H4 (cell line): ENCODE measurements at regions not wholly inside any gene's neighbourhood (a gene's known extent, or its start where the extent isn't known, plus 50 kb on each side); places are given as distances from the start of the nearest gene placed in this dataset.
A peak's percentile ranks its signal among the peaks of the same experiment; 100 is the strongest.
"Not testable (repeated sequence)": the region's sequence is repeated elsewhere in the genome, so short reads cannot be mapped to it uniquely, and the experiment has no call there.

Experiments
- DNase-seq: peaks from one replicate; pipeline ENCODE4 v3.0.0-alpha.2; 2015; ENCODE audit warnings: low spot score

DNA sequence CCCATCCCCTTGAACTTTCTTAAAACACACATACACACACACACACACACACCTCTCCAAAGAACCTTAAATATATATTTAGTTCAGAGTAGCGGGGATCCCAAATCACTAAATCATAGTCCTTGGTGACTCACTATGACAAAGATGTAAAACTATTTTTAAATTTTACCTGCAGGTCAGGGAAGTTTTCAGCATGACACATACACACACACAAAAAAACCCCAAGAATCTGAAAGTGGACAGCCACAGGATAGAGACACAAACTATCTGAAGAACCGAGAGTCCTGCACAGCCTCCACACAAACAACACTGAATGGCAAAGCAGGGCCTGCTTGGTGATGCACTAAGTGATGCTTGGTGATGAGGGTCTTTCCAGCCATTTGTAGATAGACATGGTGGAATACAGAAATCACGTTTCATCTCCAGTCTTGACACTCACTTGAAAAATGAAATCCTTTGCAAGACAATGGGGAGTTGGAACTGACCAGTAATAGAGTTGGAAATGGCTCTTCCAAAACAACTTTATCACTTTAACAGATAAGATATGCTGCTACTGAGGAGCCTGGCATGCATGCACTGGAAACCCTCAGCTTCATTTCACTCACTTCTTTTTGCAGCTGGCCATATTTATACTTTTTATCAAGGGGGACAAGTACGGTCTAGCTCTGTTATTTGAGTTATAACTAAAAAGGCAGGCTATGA is 307.3 kb downstream of the RAPGEF2 start:
- DNase-seq, result no peak

DNA sequence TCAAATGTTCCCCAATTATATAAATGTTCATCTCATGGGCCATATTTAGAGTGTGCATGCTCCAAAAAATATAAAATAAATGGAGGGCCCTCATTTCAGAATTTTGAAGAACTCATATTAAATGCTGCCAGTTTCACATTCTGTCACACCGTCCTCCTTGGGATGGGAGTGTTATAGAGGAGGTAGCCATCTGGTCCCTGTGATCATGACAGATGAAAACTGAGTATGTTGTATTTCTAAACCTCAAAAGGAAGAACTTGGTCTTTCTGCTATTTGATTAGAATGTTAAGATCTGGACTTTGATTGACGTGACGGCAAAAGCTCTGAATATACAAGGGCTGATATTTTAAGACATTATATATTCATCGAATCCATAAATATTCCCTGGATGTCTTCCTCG is 308.0 kb downstream of the RAPGEF2 start:
- DNase-seq, result no peak

DNA sequence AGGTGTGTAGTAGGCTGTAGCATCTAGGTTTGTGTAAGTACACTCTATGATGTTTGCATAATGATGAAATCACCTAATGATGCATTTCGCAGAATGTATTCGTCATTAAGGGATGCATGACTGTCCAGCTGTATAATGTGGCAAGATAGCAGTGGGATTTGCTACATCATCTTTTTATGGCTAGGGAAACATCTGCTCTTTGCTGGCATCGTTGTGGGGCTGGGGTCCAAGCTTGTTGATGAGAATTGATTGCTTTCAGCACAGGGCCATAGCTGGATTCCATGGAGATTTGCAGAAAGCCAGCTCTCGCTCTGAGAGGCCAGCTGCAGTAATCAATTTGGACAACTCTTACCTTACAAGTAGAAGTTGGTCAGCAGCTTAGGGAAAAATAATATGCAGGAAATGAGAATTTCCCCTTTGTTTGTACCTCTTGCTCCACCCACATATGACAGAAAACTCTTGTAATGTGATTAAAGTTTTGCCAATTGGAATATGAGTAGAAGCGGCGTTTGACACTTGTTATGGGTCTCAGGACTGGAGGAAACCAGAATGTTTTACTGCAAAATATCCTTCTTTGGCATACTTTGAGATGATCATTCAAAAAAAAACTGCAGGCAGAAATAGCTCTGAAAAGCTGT is 310.5 kb downstream of the RAPGEF2 start:
- DNase-seq, result no peak

DNA sequence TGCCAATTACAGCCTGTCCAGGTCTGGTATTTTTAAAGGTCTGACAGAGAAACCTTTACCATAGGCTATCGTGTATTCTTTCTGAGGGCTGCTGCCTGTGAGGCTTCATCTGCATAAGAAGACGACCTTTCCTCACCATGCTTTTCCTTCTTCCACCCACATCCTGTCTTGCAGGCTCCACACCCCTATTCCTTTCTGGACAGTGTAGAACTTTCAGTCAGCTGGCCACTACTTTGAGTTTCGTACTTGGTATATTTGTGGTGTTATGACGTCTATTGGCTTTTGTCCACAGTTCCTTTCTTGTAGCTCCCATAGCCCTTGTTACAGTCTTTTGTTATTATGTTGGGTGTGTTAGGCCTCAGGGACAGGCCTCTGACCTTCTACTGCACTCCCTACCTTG is 311.4 kb downstream of the RAPGEF2 start:
- DNase-seq, result no peak

- DNase-seq, result no peak
These were observed 313.2 kb downstream of the RAPGEF2 start for GRCh38 chr4:159416073-159416472.

DNA sequence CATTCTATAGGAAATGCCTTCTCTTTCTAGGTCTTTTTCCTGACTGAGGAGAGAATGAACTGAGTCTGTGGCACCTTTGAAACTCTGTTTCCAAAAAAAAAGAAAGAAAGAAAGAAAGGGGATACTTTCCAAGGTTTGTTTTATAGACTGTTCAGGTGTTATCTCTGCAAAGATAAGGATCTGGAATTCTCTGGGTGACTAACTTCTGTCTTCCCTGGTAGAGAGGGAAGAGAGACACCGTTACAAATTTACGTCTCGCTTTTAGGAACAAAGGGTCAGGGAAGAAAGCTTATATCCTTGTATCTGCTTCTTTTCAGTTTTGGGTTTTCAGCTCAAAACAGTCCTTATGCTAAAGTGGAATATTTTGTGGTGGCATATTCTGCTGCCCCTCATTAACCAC is 314.1 kb downstream of the RAPGEF2 start:
- no peak for DNase-seq

- DNase-seq, result no peak
These were observed 317.5 kb downstream of the RAPGEF2 start for GRCh38 chr4:159420162-159421057.

GRCh38 chr4:159421058-159421419 is 318.2 kb downstream of the RAPGEF2 start:
- DNase-seq, result not testable (repeated sequence)

GRCh38 chr4:159422019-159422418 is 319.1 kb downstream of the RAPGEF2 start:
- no peak for DNase-seq

DNA sequence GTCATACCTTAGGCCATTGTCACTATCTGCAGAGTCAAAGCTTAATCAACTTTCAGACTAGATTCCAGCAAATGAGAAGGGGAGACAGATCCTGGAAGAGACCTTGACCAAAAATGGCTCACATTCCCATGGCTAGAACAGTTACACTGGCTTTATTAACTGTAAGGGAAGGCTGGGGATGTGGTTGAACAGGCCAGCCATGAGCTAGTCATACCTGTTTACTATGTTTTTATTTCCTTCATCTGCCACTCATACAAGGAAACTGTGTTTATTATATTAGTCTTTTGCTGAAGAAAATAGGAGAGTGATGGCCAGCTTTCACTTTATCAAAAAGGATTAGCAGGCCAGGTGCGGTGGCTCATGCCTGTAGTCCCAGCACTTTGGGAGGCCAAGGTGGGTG is 319.7 kb downstream of the RAPGEF2 start:
- DNase-seq, result no peak

DNA sequence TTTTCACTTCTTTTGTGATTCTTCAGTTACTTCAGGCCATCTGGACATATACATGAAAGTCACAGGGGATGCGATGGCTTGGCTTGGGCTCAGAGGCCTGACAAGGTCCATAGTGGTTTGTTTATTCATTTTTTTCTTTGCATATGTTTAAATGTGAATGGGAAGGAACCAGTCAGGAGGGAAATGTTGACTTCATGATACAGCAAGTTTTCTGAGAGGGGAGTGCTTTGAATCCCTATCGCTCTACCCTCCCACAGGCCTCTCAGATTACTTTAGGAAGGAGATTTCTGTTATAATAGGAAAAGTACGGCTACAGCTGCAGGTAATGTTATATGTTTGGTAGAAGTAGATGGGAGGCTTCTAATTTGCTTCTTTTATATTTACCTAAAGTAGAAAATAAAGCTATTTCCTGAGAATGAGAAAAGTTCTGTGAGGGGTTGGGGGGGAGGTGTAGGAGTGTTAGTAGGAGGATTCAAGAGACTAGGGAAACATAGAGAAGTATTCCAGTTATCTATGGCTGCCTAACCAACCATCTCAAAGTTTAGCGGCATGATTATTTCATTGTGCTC is 322.9 kb downstream of the RAPGEF2 start:
- no peak for DNase-seq

GRCh38 chr4:159428293-159428692 is 325.4 kb downstream of the RAPGEF2 start:
- DNase-seq, result no peak

- DNase-seq, result no peak
These were observed 326.3 kb downstream of the RAPGEF2 start for GRCh38 chr4:159428975-159429692.

GRCh38 chr4:159429693-159430035 is 326.8 kb downstream of the RAPGEF2 start:
- DNase-seq, result no peak

DNA sequence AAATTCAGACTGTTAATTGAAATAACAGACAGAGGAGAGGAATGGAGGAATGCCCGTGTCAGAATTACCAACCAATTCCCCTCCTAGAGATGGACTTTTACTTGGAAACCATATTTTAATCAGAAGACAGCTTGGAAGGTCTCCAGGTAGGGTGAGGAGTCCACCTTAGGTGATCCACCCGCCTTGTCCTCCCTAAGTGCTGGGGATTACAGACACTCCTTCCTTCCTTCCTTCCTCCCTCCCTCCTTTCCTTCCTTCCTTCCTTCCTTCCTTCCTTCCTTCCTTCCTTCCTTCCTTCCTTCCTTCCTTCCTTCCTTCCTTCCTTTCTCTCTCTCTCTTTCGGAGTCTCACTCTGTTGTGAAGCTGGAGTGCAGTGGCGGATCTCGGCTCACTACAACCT is 328.0 kb downstream of the RAPGEF2 start:
- no peak for DNase-seq

GRCh38 chr4:159432436-159432835 is 329.6 kb downstream of the RAPGEF2 start:
- DNase-seq, result no peak

- no peak for DNase-seq
These were observed 330.5 kb downstream of the RAPGEF2 start for GRCh38 chr4:159433337-159433736.

DNA sequence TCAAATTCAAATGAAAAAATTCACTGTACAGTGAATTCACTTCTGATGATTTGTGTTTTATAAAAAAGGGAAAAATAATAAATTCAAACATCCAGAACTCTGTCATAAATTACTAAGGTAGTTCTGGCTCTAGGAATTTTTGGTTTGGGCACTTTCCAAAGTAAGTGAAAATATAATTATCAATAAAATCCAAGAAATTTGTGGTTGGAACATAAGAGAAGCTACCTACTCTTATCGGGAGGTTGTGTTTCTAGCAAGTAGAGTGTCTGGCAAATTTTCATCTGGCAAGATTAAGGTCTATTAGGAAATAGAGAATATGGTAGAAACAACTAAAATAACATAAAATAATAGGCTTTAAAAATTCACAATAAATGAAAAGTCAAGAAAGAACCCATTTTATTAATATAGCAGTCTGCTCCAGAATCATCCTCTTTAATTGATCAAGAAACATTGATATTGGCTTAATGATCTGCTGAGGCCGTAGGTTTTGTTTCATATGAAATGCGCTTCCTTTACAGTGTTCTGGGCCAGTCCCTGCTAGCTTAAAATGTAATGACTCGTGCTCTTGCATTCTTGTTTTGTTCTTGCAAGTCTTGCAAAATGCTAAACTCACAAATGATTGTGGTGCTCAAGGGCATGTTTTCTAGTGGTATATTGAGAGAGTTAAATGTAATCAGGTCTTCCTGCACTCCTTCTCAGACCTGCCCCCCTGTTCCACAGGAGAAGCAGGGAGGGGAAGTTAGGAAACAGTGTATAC is 331.4 kb downstream of the RAPGEF2 start:
- peak; percentile 44 for DNase-seq

DNA sequence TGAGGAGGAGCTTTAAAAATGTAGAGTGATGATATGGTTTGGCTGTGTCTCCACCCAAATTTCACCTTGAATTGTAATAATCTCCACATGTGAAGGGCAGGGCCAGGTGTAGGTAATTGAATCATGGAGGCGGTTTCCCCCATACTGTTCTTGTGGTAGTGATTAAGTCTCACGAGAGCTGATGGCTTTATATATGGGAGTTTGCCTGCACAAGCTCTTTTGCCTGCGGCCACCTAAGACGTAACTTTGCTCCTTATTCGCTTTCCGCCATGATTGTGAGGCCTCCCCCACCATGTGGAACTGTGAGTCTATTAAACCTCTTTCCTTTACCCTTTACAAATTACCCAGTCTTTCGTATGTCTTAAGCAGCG is 332.0 kb downstream of the RAPGEF2 start:
- no peak for DNase-seq

GRCh38 chr4:159435561-159436023 is 332.7 kb downstream of the RAPGEF2 start:
- DNase-seq, result peak; percentile 81

DNA sequence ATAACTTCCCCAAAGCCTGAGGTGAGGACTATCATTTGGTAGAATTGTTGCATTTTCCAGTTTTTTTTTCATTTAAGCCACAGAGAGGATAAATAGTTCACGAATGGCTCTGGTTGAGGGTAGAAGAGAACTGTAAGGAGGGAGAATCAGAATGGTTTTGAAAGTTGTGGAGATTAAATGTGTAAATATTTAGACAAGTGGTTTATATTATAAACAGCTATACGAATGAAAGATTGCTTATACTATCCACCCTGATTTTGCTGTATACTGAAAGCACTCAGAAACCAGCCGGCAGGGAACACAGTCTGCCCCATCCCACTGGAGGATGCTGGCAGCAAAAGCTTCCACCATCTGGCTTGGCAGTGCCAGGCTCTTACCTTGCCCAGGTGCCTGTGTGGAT is 341.1 kb downstream of the RAPGEF2 start:
- DNase-seq, result peak; percentile 60
